Sigmoid colon (tissue), 4 donors: ENCODE measurements at regions not wholly inside any gene's neighbourhood (a gene's known extent, or its start where the extent isn't known, plus 50 kb on each side); places are given as distances from the start of the nearest gene placed in this dataset.
"Not testable (repeated sequence)": the region's sequence is repeated elsewhere in the genome, so short reads cannot be mapped to it uniquely, and the experiment has no call there.

Experiments used
- POLR2A ChIP-seq, 2 donors: fragments of 450-650 bp; IDR thresholded peaks; one replicate each; pipeline ENCODE4 v1.6.1; 2016; ENCODE audit warnings: antibody characterized with exemption in 2 of 2, mild to moderate bottlenecking in 2 of 2, moderate library complexity in 2 of 2
- POLR2AphosphoS5 ChIP-seq, 4 donors: sonication (generic); formaldehyde crosslinking; IDR thresholded peaks; one replicate each; pipeline ENCODE4 v1.6.1; 2017; ENCODE audit warnings: antibody characterized with exemption in 4 of 4
- TF ChIP-seq, protein P1 (sequence below), 4 experiments: fragments of 450-650 bp in 3 of 4; fragments of 200-600 bp in 1 of 4; IDR thresholded peaks; one replicate each; pipeline ENCODE4 v1.5.1; 2016 to 2019; ENCODE audit warnings: antibody characterized with exemption in 4 of 4, mild to moderate bottlenecking in 3 of 4, moderate library complexity in 2 of 4

GRCh38 chr12:4187315-4187714 lies 86.2 kb upstream of the CCND2 start:
- TF ChIP-seq, protein P1, sequence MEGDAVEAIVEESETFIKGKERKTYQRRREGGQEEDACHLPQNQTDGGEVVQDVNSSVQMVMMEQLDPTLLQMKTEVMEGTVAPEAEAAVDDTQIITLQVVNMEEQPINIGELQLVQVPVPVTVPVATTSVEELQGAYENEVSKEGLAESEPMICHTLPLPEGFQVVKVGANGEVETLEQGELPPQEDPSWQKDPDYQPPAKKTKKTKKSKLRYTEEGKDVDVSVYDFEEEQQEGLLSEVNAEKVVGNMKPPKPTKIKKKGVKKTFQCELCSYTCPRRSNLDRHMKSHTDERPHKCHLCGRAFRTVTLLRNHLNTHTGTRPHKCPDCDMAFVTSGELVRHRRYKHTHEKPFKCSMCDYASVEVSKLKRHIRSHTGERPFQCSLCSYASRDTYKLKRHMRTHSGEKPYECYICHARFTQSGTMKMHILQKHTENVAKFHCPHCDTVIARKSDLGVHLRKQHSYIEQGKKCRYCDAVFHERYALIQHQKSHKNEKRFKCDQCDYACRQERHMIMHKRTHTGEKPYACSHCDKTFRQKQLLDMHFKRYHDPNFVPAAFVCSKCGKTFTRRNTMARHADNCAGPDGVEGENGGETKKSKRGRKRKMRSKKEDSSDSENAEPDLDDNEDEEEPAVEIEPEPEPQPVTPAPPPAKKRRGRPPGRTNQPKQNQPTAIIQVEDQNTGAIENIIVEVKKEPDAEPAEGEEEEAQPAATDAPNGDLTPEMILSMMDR (IDR thresholded peaks at IDR 0.05): not testable (repeated sequence)
- not testable (repeated sequence) for TF ChIP-seq POLR2A, POLR2AphosphoS5 (IDR thresholded peaks at IDR 0.05)
